ENCODE measurements at regions not wholly inside any gene's neighbourhood (a gene's known extent, or its start where the extent isn't known, plus 50 kb on each side); places are given as distances from the start of the nearest gene placed in this dataset.

GRCh38 chr5:29321591-29321990 lies 1871.9 kb upstream of the CDH6 start:
- no peaks in the 10 kb centered on the region for H3K9me2 ChIP-seq (replicated peaks; ENCODE audit: control insufficient read depth, low read length)

GRCh38 chr5:29309359-29309758 lies 1884.1 kb upstream of the CDH6 start:
- Histone ChIP-seq H4K20me1 (ENCODE audit: control insufficient read depth, insufficient read depth, low read depth, low read length) (no peaks in the 10 kb centered on the region), H3K27me3 (ENCODE audit: control insufficient read depth, low read length) (no peaks in the 10 kb centered on the region), H3K27ac (ENCODE audit: low read depth, low read length) (no peak overlapping the region), H3K36me3 (ENCODE audit: control insufficient read depth, low read length) (no peaks in the 10 kb centered on the region), H3K4me2 (ENCODE audit: low read length) (no peak overlapping the region), H3K4me3 (ENCODE audit: low read length) (no peak overlapping the region), H3K9me2 (replicated peaks; ENCODE audit: control insufficient read depth, low read length) (no peaks in the 10 kb centered on the region), H3K79me2 (ENCODE audit: control insufficient read depth, low read length) (no peaks in the 10 kb centered on the region), H3K4me1 (ENCODE audit: control insufficient read depth, low read length) (no peaks in the 10 kb centered on the region), H3F3A (ENCODE audit: control insufficient read depth, insufficient read depth) (no peaks in the 10 kb centered on the region), H3K9me3 (ENCODE audit: control insufficient read depth, insufficient read depth, low read length) (no peaks in the 10 kb centered on the region)
- TF ChIP-seq EZH2phosphoT487 (IDR thresholded peaks at IDR 0.05; ENCODE audit: borderline replicate concordance, low read length), result no peak
- TF ChIP-seq, protein P1, sequence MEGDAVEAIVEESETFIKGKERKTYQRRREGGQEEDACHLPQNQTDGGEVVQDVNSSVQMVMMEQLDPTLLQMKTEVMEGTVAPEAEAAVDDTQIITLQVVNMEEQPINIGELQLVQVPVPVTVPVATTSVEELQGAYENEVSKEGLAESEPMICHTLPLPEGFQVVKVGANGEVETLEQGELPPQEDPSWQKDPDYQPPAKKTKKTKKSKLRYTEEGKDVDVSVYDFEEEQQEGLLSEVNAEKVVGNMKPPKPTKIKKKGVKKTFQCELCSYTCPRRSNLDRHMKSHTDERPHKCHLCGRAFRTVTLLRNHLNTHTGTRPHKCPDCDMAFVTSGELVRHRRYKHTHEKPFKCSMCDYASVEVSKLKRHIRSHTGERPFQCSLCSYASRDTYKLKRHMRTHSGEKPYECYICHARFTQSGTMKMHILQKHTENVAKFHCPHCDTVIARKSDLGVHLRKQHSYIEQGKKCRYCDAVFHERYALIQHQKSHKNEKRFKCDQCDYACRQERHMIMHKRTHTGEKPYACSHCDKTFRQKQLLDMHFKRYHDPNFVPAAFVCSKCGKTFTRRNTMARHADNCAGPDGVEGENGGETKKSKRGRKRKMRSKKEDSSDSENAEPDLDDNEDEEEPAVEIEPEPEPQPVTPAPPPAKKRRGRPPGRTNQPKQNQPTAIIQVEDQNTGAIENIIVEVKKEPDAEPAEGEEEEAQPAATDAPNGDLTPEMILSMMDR (IDR thresholded peaks at IDR 0.05; ENCODE audit: low read depth, low read length, poor library complexity, severe bottlenecking), result no peak

More at GRCh38 chr5:29321591-29321990, 1871.9 kb upstream of the CDH6 start:
- no peaks in the 10 kb centered on the region for H3K36me3 ChIP-seq (ENCODE audit: control insufficient read depth, low read length)
- TF ChIP-seq, protein P1 (IDR thresholded peaks at IDR 0.05; ENCODE audit: low read depth, low read length, poor library complexity, severe bottlenecking), result no peak
- TF ChIP-seq EZH2phosphoT487 (IDR thresholded peaks at IDR 0.05; ENCODE audit: borderline replicate concordance, low read length), result no peak
- H3K4me3 ChIP-seq (ENCODE audit: low read length), result no peak overlapping the region
- no peaks in the 10 kb centered on the region for H3F3A ChIP-seq (ENCODE audit: control insufficient read depth, insufficient read depth)
- H3K9me3 ChIP-seq (ENCODE audit: control insufficient read depth, insufficient read depth, low read length), result no peaks in the 10 kb centered on the region; the same call in 1 of the 2 replicates
- H4K20me1 ChIP-seq (ENCODE audit: control insufficient read depth, insufficient read depth, low read depth, low read length), result no peaks in the 10 kb centered on the region
- no peaks in the 10 kb centered on the region for H3K79me2 ChIP-seq (ENCODE audit: control insufficient read depth, low read length)
- H3K27ac ChIP-seq (ENCODE audit: low read depth, low read length), result no peak overlapping the region
- H3K4me1 ChIP-seq (ENCODE audit: control insufficient read depth, low read length), result no peaks in the 10 kb centered on the region
- H3K27me3 ChIP-seq (ENCODE audit: control insufficient read depth, low read length), result no peaks in the 10 kb centered on the region
- no peak overlapping the region for H3K4me2 ChIP-seq (ENCODE audit: low read length)

DNA sequence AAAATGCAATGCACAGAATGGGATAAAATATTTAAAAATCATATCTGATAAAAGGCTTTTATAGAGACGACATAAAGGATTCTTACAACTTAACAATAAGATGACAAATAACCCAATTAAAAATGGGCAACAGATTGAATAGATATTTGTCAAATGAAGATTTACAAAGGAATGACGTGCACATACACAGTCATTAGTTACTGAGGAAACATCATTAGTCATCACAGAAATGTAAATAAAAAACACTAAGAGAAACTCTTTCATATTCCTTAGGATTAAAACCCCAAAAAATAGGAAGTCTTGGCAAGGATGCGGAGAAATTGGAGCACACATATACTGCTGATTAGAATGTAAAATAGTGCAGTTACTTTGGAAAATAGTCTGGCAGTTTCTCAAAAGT lies 1886.0 kb upstream of the CDH6 start:
- Histone ChIP-seq H3K4me1 (ENCODE audit: control insufficient read depth, low read length) (no peaks in the 10 kb centered on the region), H3F3A (ENCODE audit: control insufficient read depth, insufficient read depth) (no peaks in the 10 kb centered on the region), H3K9me2 (replicated peaks; ENCODE audit: control insufficient read depth, low read length) (no peaks in the 10 kb centered on the region), H3K9me3 (ENCODE audit: control insufficient read depth, insufficient read depth, low read length) (no peaks in the 10 kb centered on the region), H4K20me1 (ENCODE audit: control insufficient read depth, insufficient read depth, low read depth, low read length) (no peaks in the 10 kb centered on the region), H3K36me3 (ENCODE audit: control insufficient read depth, low read length) (no peaks in the 10 kb centered on the region), H3K4me2 (ENCODE audit: low read length) (no peak overlapping the region), H3K27ac (ENCODE audit: low read depth, low read length) (no peak overlapping the region), H3K79me2 (ENCODE audit: control insufficient read depth, low read length) (no peaks in the 10 kb centered on the region), H3K27me3 (ENCODE audit: control insufficient read depth, low read length) (no peaks in the 10 kb centered on the region), H3K4me3 (ENCODE audit: low read length) (no peak overlapping the region)
- TF ChIP-seq, protein P1 (IDR thresholded peaks at IDR 0.05; ENCODE audit: low read depth, low read length, poor library complexity, severe bottlenecking), result no peak
- no peak for TF ChIP-seq EZH2phosphoT487 (IDR thresholded peaks at IDR 0.05; ENCODE audit: borderline replicate concordance, low read length)
